Dendritic cell treated with granulocyte-macrophage colony-stimulating factor and Interleukin-4, amounts not matched to agents 40 ng/mL and 50 ng/mL, for 4 days (primary cell): ENCODE measurements at regions not wholly inside any gene's neighbourhood (a gene's known extent, or its start where the extent isn't known, plus 50 kb on each side); places are given as distances from the start of the nearest gene placed in this dataset.
"Not testable (repeated sequence)": the region's sequence is repeated elsewhere in the genome, so short reads cannot be mapped to it uniquely, and the experiment has no call there.

Experiments
- H3K27ac Mint-ChIP-seq: one replicate; pipeline ENCODE4 v1.8.0; 2022; ENCODE audit warnings: mild to moderate bottlenecking, mixed read lengths
- H3K27me3 Mint-ChIP-seq: one replicate; pipeline ENCODE4 v1.8.0; 2022; ENCODE audit warnings: mild to moderate bottlenecking, mixed read lengths
- H3K36me3 Mint-ChIP-seq: one replicate; pipeline ENCODE4 v1.8.0; 2022; ENCODE audit warnings: low read depth, mixed read lengths
- H3K4me1 Mint-ChIP-seq: one replicate; pipeline ENCODE4 v1.8.0; 2022; ENCODE audit warnings: low read depth, mixed read lengths
- H3K4me3 Mint-ChIP-seq: one replicate; pipeline ENCODE4 v1.8.0; 2022; ENCODE audit warnings: mild to moderate bottlenecking, moderate library complexity, mixed read lengths
- H3K9me3 Mint-ChIP-seq: one replicate; pipeline ENCODE4 v1.8.0; 2022; ENCODE audit warnings: mixed read lengths
- intact Hi-C: fragments of 100-400 bp; cut with micrococcal nuclease; formaldehyde crosslinking; loops from one replicate; pipeline ENCODE4 v1.15.0; 2022

- H3K27me3 Mint-ChIP-seq, H3K4me3 Mint-ChIP-seq, H3K9me3 Mint-ChIP-seq, H3K4me1 Mint-ChIP-seq, H3K36me3 Mint-ChIP-seq, H3K27ac Mint-ChIP-seq, intact Hi-C loops: not testable (repeated sequence)
Measured at GRCh38 chrY:3206733-3207132, 271.6 kb downstream of the ZFY start.

DNA sequence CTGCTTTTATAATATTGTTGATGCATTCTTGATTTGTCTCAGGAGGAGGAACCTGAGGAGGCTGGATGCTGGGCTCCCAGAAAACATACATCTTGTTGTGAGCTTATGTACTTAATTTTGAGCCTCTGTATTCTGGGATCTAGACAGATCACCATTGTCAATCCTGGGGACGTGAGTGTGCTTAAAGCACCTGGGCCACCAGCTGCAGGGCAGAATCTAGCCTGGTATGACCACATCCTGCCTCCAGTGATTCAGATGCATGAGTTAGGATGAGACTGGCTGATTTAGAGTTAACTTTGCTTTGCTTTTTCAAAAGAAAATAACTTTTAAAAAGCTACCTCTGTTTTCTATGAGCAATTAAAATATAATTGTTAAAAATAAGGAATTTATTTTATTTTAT, 278.0 kb downstream of the ZFY start:
- H3K27me3 Mint-ChIP-seq, H3K4me3 Mint-ChIP-seq, H3K36me3 Mint-ChIP-seq, H3K9me3 Mint-ChIP-seq, H3K27ac Mint-ChIP-seq, intact Hi-C loops, H3K4me1 Mint-ChIP-seq: not testable (repeated sequence)

DNA sequence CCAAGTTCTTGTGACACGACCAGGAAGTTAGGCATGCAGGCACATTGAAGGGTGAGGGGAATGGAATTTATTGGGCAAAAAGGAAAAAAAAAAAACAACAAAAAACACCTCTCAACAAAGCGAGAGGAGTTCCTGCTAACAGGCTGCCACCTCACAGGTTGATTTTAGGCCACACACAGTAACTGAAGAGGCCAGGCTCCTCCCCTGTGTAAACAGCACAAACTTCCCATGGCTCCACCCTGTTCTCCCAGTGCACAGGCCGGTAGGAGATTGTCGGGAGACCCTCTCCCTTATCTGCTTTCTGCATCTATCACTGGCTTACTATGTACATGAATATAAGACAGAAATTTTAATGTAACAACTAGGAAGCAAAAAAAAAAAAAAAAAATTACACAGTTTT, 283.0 kb downstream of the ZFY start:
- H3K27ac Mint-ChIP-seq, H3K9me3 Mint-ChIP-seq, H3K4me1 Mint-ChIP-seq, intact Hi-C loops, H3K27me3 Mint-ChIP-seq, H3K4me3 Mint-ChIP-seq, H3K36me3 Mint-ChIP-seq: not testable (repeated sequence)

DNA sequence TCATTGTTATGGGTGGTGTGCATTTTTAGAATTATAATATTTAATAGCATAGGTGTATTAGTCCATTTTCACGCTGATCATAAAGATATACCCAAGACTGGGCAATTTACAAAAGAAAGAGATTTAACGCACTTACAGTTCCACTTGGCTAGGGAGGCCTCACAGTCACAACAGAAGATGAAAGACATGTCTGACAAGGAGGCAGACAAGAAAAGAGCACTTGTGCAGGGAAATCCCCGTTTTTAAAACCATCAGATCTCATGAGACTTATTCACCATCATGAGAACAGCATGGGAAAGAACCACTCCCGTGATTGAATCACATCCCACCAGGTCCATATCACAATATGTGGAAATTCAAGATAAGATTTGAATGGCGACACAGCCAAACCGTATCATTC, 283.4 kb downstream of the ZFY start:
- H3K9me3 Mint-ChIP-seq, intact Hi-C loops: not testable (repeated sequence)

DNA sequence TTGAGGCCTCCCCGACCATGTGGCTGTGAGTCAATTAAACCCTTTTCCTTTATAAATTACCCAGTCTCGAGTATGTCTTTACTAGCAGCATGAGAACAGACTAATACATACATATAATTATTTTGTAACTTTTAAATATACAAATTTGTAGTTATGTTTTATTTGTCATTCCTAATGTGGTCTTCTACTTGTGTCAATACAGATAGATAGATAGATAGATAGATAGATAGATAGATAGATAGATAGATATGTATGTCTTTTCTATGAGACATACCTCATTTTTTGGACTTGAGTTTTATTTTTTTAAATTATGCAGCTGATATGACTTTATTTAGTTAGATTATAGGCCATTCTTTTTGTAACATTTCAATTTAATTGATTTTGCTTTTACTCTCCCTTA, 316.0 kb upstream of the TGIF2LY start:
- H3K36me3 Mint-ChIP-seq, H3K4me1 Mint-ChIP-seq, intact Hi-C loops, H3K27me3 Mint-ChIP-seq, H3K9me3 Mint-ChIP-seq, H3K27ac Mint-ChIP-seq, H3K4me3 Mint-ChIP-seq: not testable (repeated sequence)

More for the DNA sequence above, 283.4 kb downstream of the ZFY start:
- H3K36me3 Mint-ChIP-seq, H3K27ac Mint-ChIP-seq, H3K27me3 Mint-ChIP-seq, H3K4me3 Mint-ChIP-seq, H3K4me1 Mint-ChIP-seq: not testable (repeated sequence)

- H3K27ac Mint-ChIP-seq, H3K9me3 Mint-ChIP-seq, H3K27me3 Mint-ChIP-seq, H3K4me3 Mint-ChIP-seq, H3K36me3 Mint-ChIP-seq, H3K4me1 Mint-ChIP-seq, intact Hi-C loops: not testable (repeated sequence)
Measured at GRCh38 chrY:3288063-3288462, 290.8 kb upstream of the TGIF2LY start.

GRCh38 chrY:3297235-3297634, 281.6 kb upstream of the TGIF2LY start:
- H3K4me1 Mint-ChIP-seq, H3K4me3 Mint-ChIP-seq, H3K27ac Mint-ChIP-seq, H3K27me3 Mint-ChIP-seq, H3K9me3 Mint-ChIP-seq, H3K36me3 Mint-ChIP-seq, intact Hi-C loops: not testable (repeated sequence)

DNA sequence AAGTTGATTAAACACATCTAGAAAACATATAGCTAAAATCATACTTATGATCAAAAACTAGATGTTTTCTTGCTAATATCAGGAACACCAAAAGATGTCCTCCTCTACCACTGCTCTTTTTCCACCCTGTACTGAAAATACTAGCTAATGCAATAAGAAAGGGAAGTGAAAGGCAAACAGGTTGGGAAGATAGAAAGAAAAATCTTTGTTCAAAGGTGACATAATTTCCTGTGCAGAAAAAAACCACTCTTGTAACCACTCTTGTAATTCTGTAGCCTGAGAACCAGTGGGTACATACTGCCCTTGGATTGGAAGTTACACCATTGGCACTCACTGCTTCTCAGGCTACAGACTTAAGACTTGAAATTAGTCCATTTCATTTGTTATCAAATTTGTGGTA, 258.9 kb upstream of the TGIF2LY start:
- H3K27ac Mint-ChIP-seq, H3K9me3 Mint-ChIP-seq, H3K36me3 Mint-ChIP-seq, H3K4me1 Mint-ChIP-seq, H3K27me3 Mint-ChIP-seq, H3K4me3 Mint-ChIP-seq, intact Hi-C loops: not testable (repeated sequence)

- H3K4me3 Mint-ChIP-seq, H3K27me3 Mint-ChIP-seq, H3K27ac Mint-ChIP-seq, H3K9me3 Mint-ChIP-seq, H3K4me1 Mint-ChIP-seq, intact Hi-C loops, H3K36me3 Mint-ChIP-seq: not testable (repeated sequence)
Measured at GRCh38 chrY:3367535-3367934, 211.3 kb upstream of the TGIF2LY start.

DNA sequence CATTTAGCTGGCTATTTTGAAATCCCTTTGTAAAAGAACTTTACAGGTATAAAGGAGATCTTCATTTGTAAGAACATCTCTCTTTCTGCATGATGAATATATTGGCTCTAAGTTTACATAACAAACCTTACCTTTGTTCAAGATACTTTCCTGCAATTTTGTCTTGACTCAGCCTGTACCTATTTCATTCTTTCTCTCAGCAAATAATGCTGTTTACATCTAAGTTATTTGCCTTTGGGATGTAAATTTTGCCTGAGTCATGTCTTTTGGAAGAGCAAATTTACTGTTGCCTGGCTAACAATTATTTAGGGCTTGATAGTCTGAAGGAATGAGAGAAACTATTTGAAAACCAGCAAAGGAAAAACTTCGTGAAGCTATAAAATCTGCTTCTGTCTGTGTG, 210.4 kb upstream of the TGIF2LY start:
- H3K36me3 Mint-ChIP-seq, H3K9me3 Mint-ChIP-seq, intact Hi-C loops, H3K27me3 Mint-ChIP-seq, H3K4me3 Mint-ChIP-seq, H3K27ac Mint-ChIP-seq, H3K4me1 Mint-ChIP-seq: not testable (repeated sequence)

GRCh38 chrY:3391508-3391907, 187.4 kb upstream of the TGIF2LY start:
- not testable (repeated sequence) for H3K27ac Mint-ChIP-seq

GRCh38 chrY:3404241-3404640, 174.6 kb upstream of the TGIF2LY start:
- intact Hi-C loops, H3K9me3 Mint-ChIP-seq, H3K27ac Mint-ChIP-seq, H3K36me3 Mint-ChIP-seq, H3K4me1 Mint-ChIP-seq, H3K4me3 Mint-ChIP-seq, H3K27me3 Mint-ChIP-seq: not testable (repeated sequence)

More at GRCh38 chrY:3391508-3391907, 187.4 kb upstream of the TGIF2LY start:
- intact Hi-C loops, H3K36me3 Mint-ChIP-seq, H3K9me3 Mint-ChIP-seq, H3K27me3 Mint-ChIP-seq, H3K4me3 Mint-ChIP-seq, H3K4me1 Mint-ChIP-seq: not testable (repeated sequence)

DNA sequence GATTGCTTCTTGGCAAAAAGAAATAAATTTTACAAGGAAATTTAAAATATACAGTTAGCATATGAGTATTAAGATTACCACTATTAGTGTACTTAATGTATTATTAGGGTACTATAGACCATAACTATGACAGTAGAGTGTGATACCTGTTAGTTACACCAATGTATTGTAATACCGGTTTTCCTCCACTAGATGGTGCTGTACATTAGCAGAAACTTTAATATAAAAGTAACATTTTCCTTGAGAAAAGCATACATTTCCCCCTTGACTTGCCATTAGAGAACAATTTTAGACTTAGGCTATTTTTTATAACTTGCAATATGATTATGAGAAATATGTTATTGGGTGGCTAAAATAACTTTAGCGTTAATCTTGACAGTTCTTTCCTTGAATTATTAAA, 173.3 kb upstream of the TGIF2LY start:
- intact Hi-C loops, H3K27ac Mint-ChIP-seq, H3K27me3 Mint-ChIP-seq, H3K4me3 Mint-ChIP-seq, H3K4me1 Mint-ChIP-seq, H3K36me3 Mint-ChIP-seq, H3K9me3 Mint-ChIP-seq: not testable (repeated sequence)

DNA sequence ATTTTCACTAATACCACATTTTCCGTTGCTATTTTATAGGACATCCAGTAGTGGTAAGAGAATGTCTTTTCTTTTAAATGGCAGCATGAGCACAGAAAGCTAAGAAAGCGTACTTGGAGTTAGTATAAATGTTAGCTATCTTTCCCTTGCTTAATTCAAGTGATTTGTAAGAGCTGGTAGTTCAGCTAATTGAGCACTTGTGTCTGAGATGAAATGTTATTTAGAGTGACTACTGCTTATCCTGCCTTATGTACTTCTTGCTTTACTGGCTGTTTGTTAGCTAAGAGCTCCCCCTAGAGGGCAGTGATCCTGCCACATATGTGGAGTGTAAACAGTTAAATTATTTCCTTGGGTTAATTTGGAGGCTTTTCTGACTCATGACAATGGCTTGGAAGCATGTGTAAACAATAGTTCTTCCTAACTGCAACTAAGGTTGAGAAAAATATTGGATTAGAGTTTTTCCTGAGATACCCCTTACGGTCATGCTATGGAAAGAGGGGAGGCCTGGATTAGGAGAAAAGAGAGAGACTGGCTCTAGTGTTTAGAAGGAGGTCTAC, 171.9 kb upstream of the TGIF2LY start:
- H3K4me1 Mint-ChIP-seq, H3K36me3 Mint-ChIP-seq, H3K27ac Mint-ChIP-seq, H3K4me3 Mint-ChIP-seq, intact Hi-C loops, H3K9me3 Mint-ChIP-seq, H3K27me3 Mint-ChIP-seq: not testable (repeated sequence)

GRCh38 chrY:3410322-3410892, 168.5 kb upstream of the TGIF2LY start:
- H3K27me3 Mint-ChIP-seq, H3K4me3 Mint-ChIP-seq, H3K4me1 Mint-ChIP-seq, intact Hi-C loops, H3K9me3 Mint-ChIP-seq, H3K27ac Mint-ChIP-seq, H3K36me3 Mint-ChIP-seq: not testable (repeated sequence)
